ENCODE measurements at regions not wholly inside any gene's neighbourhood (a gene's known extent, or its start where the extent isn't known, plus 50 kb on each side); places are given as distances from the start of the nearest gene placed in this dataset.

DNA sequence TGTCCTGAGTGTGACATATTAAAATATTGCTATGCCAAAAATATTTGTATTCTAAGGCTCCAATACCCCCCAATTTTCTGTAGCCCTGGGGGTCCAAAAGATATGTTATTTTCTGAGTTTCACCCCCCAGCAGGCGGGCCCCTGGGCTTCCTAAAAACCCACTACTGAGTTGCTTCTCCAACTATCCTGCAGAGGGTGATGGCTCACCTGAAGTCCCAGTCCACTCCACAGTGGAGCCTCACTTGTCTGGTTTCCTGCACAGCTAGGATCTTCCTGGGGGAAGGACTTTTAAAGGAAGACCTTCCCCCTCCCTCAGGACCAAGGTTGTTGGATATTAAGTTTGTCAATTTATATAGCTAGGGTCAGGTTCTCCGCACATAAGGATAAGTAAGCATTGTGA lies 1181.4 kb downstream of the ROBO2 start:
- no peak overlapping the region for H2AFZ ChIP-seq (ENCODE audit: low read length)
- no peaks in the 10 kb centered on the region for H3K27me3 ChIP-seq (ENCODE audit: control insufficient read depth, insufficient read depth, low read length)
- no peak overlapping the region for H3K9ac ChIP-seq (ENCODE audit: insufficient read depth, low read length)
- H3K27ac ChIP-seq (ENCODE audit: insufficient read depth, low read length): no peak overlapping the region
- no peaks in the 10 kb centered on the region for H3K79me2 ChIP-seq (ENCODE audit: control insufficient read depth, insufficient read depth, low read length)
- H3K4me1 ChIP-seq (ENCODE audit: control insufficient read depth, extremely low read depth, insufficient read depth, low read length): no peaks in the 10 kb centered on the region
- DNase-seq (ENCODE audit: low read depth in 2 of 2): no peak
- TF ChIP-seq EZH2 (IDR thresholded peaks at IDR 0.05; ENCODE audit: low read length, missing control alignments) (no peak), CTCF (conservative IDR thresholded peaks at IDR 0.05 in 1 of 2, IDR thresholded peaks at IDR 0.05 in 1 of 2; ENCODE audit: low read depth in 1 of 2, low read length in 2 of 2) (no peak)
- no peaks in the 10 kb centered on the region for H4K20me1 ChIP-seq (ENCODE audit: control insufficient read depth, extremely low read depth, insufficient read depth, low read length)
- H3K4me3 ChIP-seq (replicated peaks in 1 of 4; ENCODE audit: control extremely low read depth in 1 of 4, insufficient read depth in 1 of 4, low read depth in 3 of 4, low read length in 4 of 4): no peak overlapping the region
- no peak overlapping the region for H3K4me2 ChIP-seq (ENCODE audit: extremely low read depth, insufficient read depth, low read length)
- no peaks in the 10 kb centered on the region for H3K36me3 ChIP-seq (ENCODE audit: control insufficient read depth, insufficient read depth, low read length)
- H3K9me3 ChIP-seq (ENCODE audit: control insufficient read depth, insufficient read depth, low read depth, low read length): no peaks in the 10 kb centered on the region

DNA sequence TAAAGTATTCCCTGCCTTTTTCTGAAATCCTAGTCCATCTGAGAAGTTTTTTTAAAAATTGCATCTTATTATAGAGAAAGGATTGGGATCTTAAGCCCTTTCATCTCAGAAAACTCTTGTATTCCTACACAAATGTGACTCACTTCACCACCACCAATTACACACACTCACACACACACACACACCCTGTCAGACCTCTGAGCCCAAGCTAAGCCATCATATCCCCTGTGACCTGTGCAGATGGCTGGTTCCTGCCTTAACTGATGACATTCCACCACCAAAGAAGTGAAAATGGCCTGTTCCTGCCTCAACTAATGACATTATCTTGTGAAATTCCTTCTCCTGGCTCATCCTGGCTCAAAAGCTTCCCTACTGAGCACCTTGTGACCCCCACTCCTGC lies 1181.9 kb downstream of the ROBO2 start:
- Histone ChIP-seq H3K36me3 (ENCODE audit: control insufficient read depth, insufficient read depth, low read length) (no peaks in the 10 kb centered on the region), H3K27me3 (ENCODE audit: control insufficient read depth, insufficient read depth, low read length) (no peaks in the 10 kb centered on the region), H2AFZ (ENCODE audit: low read length) (no peak overlapping the region), H3K79me2 (ENCODE audit: control insufficient read depth, insufficient read depth, low read length) (no peaks in the 10 kb centered on the region), H3K4me1 (ENCODE audit: control insufficient read depth, extremely low read depth, insufficient read depth, low read length) (no peaks in the 10 kb centered on the region), H3K4me2 (ENCODE audit: extremely low read depth, insufficient read depth, low read length) (no peak overlapping the region), H3K9me3 (ENCODE audit: control insufficient read depth, insufficient read depth, low read depth, low read length) (no peaks in the 10 kb centered on the region), H3K4me3 (replicated peaks in 1 of 4; ENCODE audit: control extremely low read depth in 1 of 4, insufficient read depth in 1 of 4, low read depth in 3 of 4, low read length in 4 of 4) (no peak overlapping the region), H4K20me1 (ENCODE audit: control insufficient read depth, extremely low read depth, insufficient read depth, low read length) (no peaks in the 10 kb centered on the region), H3K9ac (ENCODE audit: insufficient read depth, low read length) (no peak overlapping the region), H3K27ac (ENCODE audit: insufficient read depth, low read length) (no peak overlapping the region)
- DNase-seq (ENCODE audit: low read depth in 2 of 2): peak in 1 of 2 donors; percentile 26
- no peak for TF ChIP-seq CTCF (conservative IDR thresholded peaks at IDR 0.05 in 1 of 2, IDR thresholded peaks at IDR 0.05 in 1 of 2; ENCODE audit: low read depth in 1 of 2, low read length in 2 of 2)

GRCh38 chr3:78235841-78236240 lies 1195.9 kb downstream of the ROBO2 start:
- H3K4me3 ChIP-seq (replicated peaks in 1 of 4; ENCODE audit: control extremely low read depth in 1 of 4, insufficient read depth in 1 of 4, low read depth in 3 of 4, low read length in 4 of 4): no peak overlapping the region
- no peak overlapping the region for H3K4me2 ChIP-seq (ENCODE audit: extremely low read depth, insufficient read depth, low read length)
- TF ChIP-seq EZH2 (IDR thresholded peaks at IDR 0.05; ENCODE audit: low read length, missing control alignments): no peak
- H3K79me2 ChIP-seq (ENCODE audit: control insufficient read depth, insufficient read depth, low read length): no peaks in the 10 kb centered on the region
- H3K9me3 ChIP-seq (ENCODE audit: control insufficient read depth, insufficient read depth, low read depth, low read length): no peaks in the 10 kb centered on the region
- H3K4me1 ChIP-seq (ENCODE audit: control insufficient read depth, extremely low read depth, insufficient read depth, low read length): no peaks in the 10 kb centered on the region
- H2AFZ ChIP-seq (ENCODE audit: low read length): no peak overlapping the region
- no peaks in the 10 kb centered on the region for H3K36me3 ChIP-seq (ENCODE audit: control insufficient read depth, insufficient read depth, low read length)
- no peak for DNase-seq (ENCODE audit: low read depth in 2 of 2)
- H3K27me3 ChIP-seq (ENCODE audit: control insufficient read depth, insufficient read depth, low read length): no peaks in the 10 kb centered on the region
- H3K9ac ChIP-seq (ENCODE audit: insufficient read depth, low read length): no peak overlapping the region
- no peak overlapping the region for H3K27ac ChIP-seq (ENCODE audit: insufficient read depth, low read length)
- no peaks in the 10 kb centered on the region for H4K20me1 ChIP-seq (ENCODE audit: control insufficient read depth, extremely low read depth, insufficient read depth, low read length)

All from fibroblast of lung (primary cell).